HepG2 (cell line): ENCODE measurements at regions not wholly inside any gene's neighbourhood (a gene's known extent, or its start where the extent isn't known, plus 50 kb on each side); places are given as distances from the start of the nearest gene placed in this dataset.

Experiments
- ATAC-seq: fragments of 200-7000 bp; cut with Tn5 transposase; 3 replicates; pipeline ENCODE4 v1.9.1; 2020; ENCODE audit warnings: mild to moderate bottlenecking, moderate library complexity
- BruUV-seq: library from RNA; stranded (reverse); fragments of 400-500 nt; replicated peaks from 2 replicates; lab custom pipeline; 2021; lab: Mats Ljungman, UMichigan
- CTCF ChIA-PET: fragments of 300-600 bp; formaldehyde crosslinking; extraction: SDS; loops from one replicate; lab custom pipeline; 2021; ENCODE audit warnings: low total read pairs, inconsistent platforms, low intra/inter-chr PET ratio; lab: Yijun Ruan, JAX
- POLR2A ChIA-PET: fragments of 350-600 bp; sonication (Branson Sonifier 250); formaldehyde crosslinking; loops from one replicate; lab custom pipeline; 2020; ENCODE audit warnings: antibody characterized with exemption, inconsistent platforms; lab: Yijun Ruan, JAX
- DNase-seq: peaks from one replicate; pipeline ENCODE4 v3.0.0-alpha.2; 2015; ENCODE audit warnings: low spot score
- FAIRE-seq: peaks from 3 replicates; lab custom pipeline; 2011; peaks lifted over from hg19 to GRCh38; lab: Jason Lieb, UNC
- H2AFZ ChIP-seq: one replicate; pipeline ENCODE4 v1.6.1; 2011; ENCODE audit warnings: low read length, inconsistent platforms
- H3K27ac ChIP-seq: fragments of 300-600 bp; 3 replicates; pipeline ENCODE4 v1.8.0; 2011; ENCODE audit warnings: mixed run types, mild to moderate bottlenecking, mixed read lengths, low read length, inconsistent platforms; ENCODE audit not compliant: insufficient read depth; ENCODE audit errors: extremely low read length
- H3K27me3 ChIP-seq, 2 experiments: fragments of 200-600 bp in 1 of 2; 2 replicates in 1 of 2; 3 replicates in 1 of 2; pipeline versions ENCODE4 v1.6.0 to v1.8.0; 2011; ENCODE audit warnings: low read length in 2 of 2, mild to moderate bottlenecking in 2 of 2, moderate library complexity in 2 of 2, inconsistent platforms in 1 of 2; ENCODE audit not compliant: insufficient read depth in 2 of 2, control insufficient read depth in 1 of 2
- H3K36me3 ChIP-seq, 2 experiments: fragments of 200-600 bp in 1 of 2; replicated peaks in 1 of 2; 2 replicates in 1 of 2; 3 replicates in 1 of 2; pipeline versions ENCODE4 v1.5.1 to v1.8.0; 2011; ENCODE audit warnings: low read length in 2 of 2, inconsistent platforms in 1 of 2; ENCODE audit not compliant: insufficient read depth in 2 of 2, control insufficient read depth in 1 of 2
- H3K4me1 ChIP-seq: 2 replicates; pipeline ENCODE4 v1.5.1; 2012; ENCODE audit warnings: low read length, inconsistent platforms; ENCODE audit not compliant: insufficient read depth
- H3K4me2 ChIP-seq: 2 replicates; pipeline ENCODE4 v1.6.0; 2011; ENCODE audit warnings: low read depth, low read length, inconsistent platforms
- H3K4me3 ChIP-seq, 3 experiments: fragments of 200-600 bp in 1 of 3; sonication (generic), shearing (Covaris generic) in 1 of 3; replicated peaks in 1 of 3; 2 replicates each; pipeline ENCODE4 v1.5.1; 2011 to 2016; ENCODE audit warnings: low read length in 3 of 3, inconsistent platforms in 2 of 3, low read depth in 2 of 3, mild to moderate bottlenecking in 2 of 3, control low read depth in 1 of 3, mixed read lengths in 1 of 3; ENCODE audit not compliant: insufficient read depth in 1 of 3
- H3K79me2 ChIP-seq: one replicate; pipeline ENCODE4 v1.6.1; 2011; ENCODE audit warnings: low read length, inconsistent platforms; ENCODE audit not compliant: insufficient read depth
- H3K9ac ChIP-seq: 2 replicates; pipeline ENCODE4 v1.6.0; 2011; ENCODE audit warnings: mild to moderate bottlenecking, low read depth, low read length, inconsistent platforms; ENCODE audit not compliant: insufficient read depth
- H3K9me3 ChIP-seq: 2 replicates; pipeline ENCODE4 v1.5.1; 2012; ENCODE audit warnings: mild to moderate bottlenecking, low read length
- H4K20me1 ChIP-seq: 2 replicates; pipeline ENCODE4 v1.6.0; 2011; ENCODE audit warnings: inconsistent platforms, mild to moderate bottlenecking, low read length, moderate library complexity; ENCODE audit not compliant: insufficient read depth
- FIP1L1 ChIP-seq: fragments of 200-400 bp; formaldehyde crosslinking; IDR thresholded peaks from 2 replicates; pipeline ENCODE4 v1.6.1; 2018; ENCODE audit warnings: low read depth, mild to moderate bottlenecking, low read length, moderate library complexity, borderline replicate concordance; ENCODE audit not compliant: insufficient read depth
- IKZF1 ChIP-seq: fragments of 450-650 bp; IDR thresholded peaks from 2 replicates; pipeline ENCODE4 v1.7.1; 2016
- MTA3 ChIP-seq: sonication (generic); formaldehyde crosslinking; IDR thresholded peaks from 2 replicates; pipeline ENCODE4 v1.4.0; 2020; ENCODE audit warnings: missing genetic modification reagents
- SMAD3 ChIP-seq: sonication (generic); formaldehyde crosslinking; IDR thresholded peaks from 2 replicates; pipeline ENCODE4 v1.4.0; 2020; ENCODE audit warnings: missing genetic modification reagents
- ZFX ChIP-seq: sonication (generic); formaldehyde crosslinking; IDR thresholded peaks from 2 replicates; pipeline ENCODE4 v1.4.0; 2020; ENCODE audit warnings: mild to moderate bottlenecking, low read depth, missing genetic modification reagents, moderate library complexity
- ZNF205 ChIP-seq: IDR thresholded peaks from 2 replicates; pipeline ENCODE4 v1.6.1; 2018; ENCODE audit warnings: missing biosample characterization, missing genetic modification reagents
- ZNF275 ChIP-seq: sonication (generic); formaldehyde crosslinking; IDR thresholded peaks from 2 replicates; pipeline ENCODE4 v1.8.0; 2022; ENCODE audit warnings: missing genetic modification reagents, mild to moderate bottlenecking, inconsistent platforms, borderline replicate concordance
- ZNF704 ChIP-seq: sonication (generic); formaldehyde crosslinking; IDR thresholded peaks from 2 replicates; pipeline ENCODE4 v1.8.1; 2023; ENCODE audit warnings: mild to moderate bottlenecking, inconsistent platforms, moderate library complexity, missing genetic modification reagents, borderline replicate concordance
- WGBS: methylation state at CpG from one replicate; pipeline ENCODE4 v1.1.6; 2017; ENCODE audit warnings: low lambda C conversion rate; 5-methylcytosine and 5-hydroxymethylcytosine counted together
- in situ Hi-C: cut with HindIII; loops from 2 replicates; pipeline ENCODE4 v1.10.0; 2017; ENCODE audit warnings: low pct_unique_long_range_greater_than_20kb; ENCODE audit not compliant: extremely low pct_ligation_motif_present
- intact Hi-C: fragments of 100-400 bp; cut with micrococcal nuclease; formaldehyde crosslinking; loops from one replicate; pipeline ENCODE4 v1.10.0; 2022; ENCODE audit not compliant: unreplicated experiment

- no peak overlapping the region for H3K4me3 ChIP-seq
- H2AFZ ChIP-seq = no peak overlapping the region
- no peak overlapping the region for H3K9ac ChIP-seq
- ATAC-seq (no peak), FAIRE-seq (no peak), DNase-seq (no peak)
- no peak for TF ChIP-seq IKZF1
- TF ChIP-seq ZFX (CRISPR knock-in tag) = no peak
- TF ChIP-seq FIP1L1 = no peak
- no peak for TF ChIP-seq MTA3 (CRISPR knock-in tag)
- no peak for TF ChIP-seq ZNF704 (CRISPR knock-in tag)
- TF ChIP-seq ZNF275 (CRISPR knock-in tag) = no peak
- TF ChIP-seq SMAD3 (CRISPR knock-in tag) = no peak
- TF ChIP-seq ZNF205 = no peak
- no peaks in the 10 kb centered on the region for H3K36me3 ChIP-seq
- no peak overlapping the region for H3K27ac ChIP-seq
- ChIA-PET CTCF (no interaction called here), POLR2A (no interaction called here)
- intact Hi-C loops (no loop called here), in situ Hi-C loops (no loop called here)
- peaks cover 0 to 23% of the 10 kb centered on the region in 2 experiments; a peak in 2 of 5 replicates for H3K27me3 ChIP-seq
- H4K20me1 ChIP-seq = no peaks in the 10 kb centered on the region
- no peaks in the 10 kb centered on the region for H3K79me2 ChIP-seq
- BruUV-seq = no TSS peak
- 62% methylated on average over 3 of the region's 3 CpGs for WGBS
- no peaks in the 10 kb centered on the region for H3K9me3 ChIP-seq
- no peak overlapping the region for H3K4me2 ChIP-seq
- H3K4me1 ChIP-seq = peaks cover 12% of the 10 kb centered on the region
Observed at GRCh38 chr12:65721541-65722190, 102.6 kb upstream of the HMGA2 start.
